ENCODE measurements at regions not wholly inside any gene's neighbourhood (a gene's known extent, or its start where the extent isn't known, plus 50 kb on each side); places are given as distances from the start of the nearest gene placed in this dataset.
"Not testable (repeated sequence)": the region's sequence is repeated elsewhere in the genome, so short reads cannot be mapped to it uniquely, and the experiment has no call there.

DNA sequence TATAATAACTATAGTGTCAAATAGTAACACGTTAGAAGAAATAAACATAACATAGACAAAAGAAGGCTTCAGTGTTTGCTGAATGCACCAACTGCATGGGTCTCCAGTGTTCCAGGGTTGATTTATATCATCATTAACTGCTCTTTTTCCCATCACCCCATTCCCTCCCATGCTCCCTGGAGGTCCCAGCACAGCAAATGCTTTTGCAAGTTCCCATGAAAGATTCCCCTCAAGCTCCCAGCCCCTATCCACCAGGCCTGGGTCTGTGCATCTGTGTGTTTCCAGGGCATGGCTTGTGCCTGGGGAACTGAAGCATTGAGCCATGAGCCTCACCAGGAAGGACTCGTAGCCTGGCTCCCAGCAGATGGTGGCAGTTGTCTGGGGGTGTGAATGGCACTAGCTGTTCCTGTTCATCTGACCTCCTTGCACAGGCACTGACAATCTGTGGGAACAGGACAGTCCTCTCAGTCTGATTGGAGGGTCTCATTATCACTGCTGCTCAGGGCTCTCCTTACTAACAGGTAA is 164.6 kb upstream of the RMP24 start:
- no peak for DNase-seq (ENCODE audit: low read depth)
- no peak for TF ChIP-seq CTCF (conservative IDR thresholded peaks at IDR 0.05; ENCODE audit: low read depth, low read length)
- no peak overlapping the region for H3K4me3 ChIP-seq (ENCODE audit: low read depth, low read length)

DNA sequence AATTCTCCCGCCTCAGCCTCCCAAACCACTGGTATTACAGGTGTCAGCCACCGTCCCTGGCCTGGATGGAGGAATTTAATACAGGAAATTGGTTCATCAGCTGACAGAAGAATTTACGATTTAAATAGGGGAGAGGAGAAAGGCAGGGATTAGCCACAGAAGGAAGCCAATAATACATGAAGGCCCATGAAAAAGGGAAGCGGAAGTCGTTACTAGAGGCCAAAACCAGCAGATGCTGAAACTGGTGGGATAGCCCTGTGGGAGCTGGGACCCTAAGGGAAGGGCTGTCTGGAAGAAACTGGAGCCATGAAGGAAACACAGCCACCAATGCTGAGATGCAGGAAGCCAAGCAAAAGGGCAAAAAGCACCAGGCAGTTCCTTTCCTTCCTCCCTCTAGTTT is 163.7 kb upstream of the RMP24 start:
- no peak for TF ChIP-seq CTCF (conservative IDR thresholded peaks at IDR 0.05; ENCODE audit: low read depth, low read length)
- H3K4me3 ChIP-seq (ENCODE audit: low read depth, low read length), result no peak overlapping the region
- DNase-seq (ENCODE audit: low read depth), result no peak

- no peak for DNase-seq (ENCODE audit: low read depth)
- TF ChIP-seq CTCF (conservative IDR thresholded peaks at IDR 0.05; ENCODE audit: low read depth, low read length), result no peak
- H3K4me3 ChIP-seq (ENCODE audit: low read depth, low read length), result no peak overlapping the region
These were observed 162.0 kb upstream of the RMP24 start for GRCh38 chr18:35810520-35810919.

DNA sequence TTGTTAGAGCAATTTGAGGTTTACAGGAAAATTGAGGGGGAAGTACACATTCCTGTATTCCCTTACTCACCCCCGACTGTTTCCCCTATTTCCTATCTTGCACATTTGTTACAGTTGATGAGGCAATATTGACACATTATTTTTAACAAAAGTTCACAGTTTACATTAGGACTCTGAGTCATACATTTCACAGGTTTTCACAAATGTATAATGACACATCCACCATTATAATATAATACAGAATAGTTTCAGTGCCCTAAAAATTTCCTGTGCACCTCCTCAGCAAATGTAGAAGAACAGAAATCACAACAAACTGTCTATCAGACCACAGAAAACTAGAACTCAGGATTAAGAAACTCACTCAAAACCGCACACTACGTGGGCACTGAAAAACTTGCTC is 160.6 kb upstream of the RMP24 start:
- no peak for DNase-seq (ENCODE audit: low read depth)
- TF ChIP-seq CTCF (conservative IDR thresholded peaks at IDR 0.05; ENCODE audit: low read depth, low read length), result no peak
- H3K4me3 ChIP-seq (ENCODE audit: low read depth, low read length), result no peak overlapping the region

DNA sequence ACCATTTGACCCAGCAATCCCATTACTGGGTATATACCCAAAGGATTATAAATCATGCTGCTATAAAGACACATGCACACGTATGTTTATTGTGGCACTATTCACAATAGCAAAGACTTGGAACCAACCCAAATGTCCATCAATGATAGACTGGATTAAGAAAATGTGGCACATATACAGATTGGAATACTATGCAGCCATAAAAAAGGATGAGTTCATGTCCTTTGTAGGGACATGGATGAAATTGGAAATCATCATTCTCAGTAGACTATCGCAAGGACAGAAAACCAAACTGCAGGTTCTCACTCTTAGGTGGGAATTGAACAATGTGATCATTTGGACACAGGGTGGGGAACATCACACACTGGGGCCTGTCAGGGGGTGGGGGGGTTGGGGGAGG is 157.5 kb upstream of the RMP24 start:
- not testable (repeated sequence) for H3K4me3 ChIP-seq (ENCODE audit: low read depth, low read length)

DNA sequence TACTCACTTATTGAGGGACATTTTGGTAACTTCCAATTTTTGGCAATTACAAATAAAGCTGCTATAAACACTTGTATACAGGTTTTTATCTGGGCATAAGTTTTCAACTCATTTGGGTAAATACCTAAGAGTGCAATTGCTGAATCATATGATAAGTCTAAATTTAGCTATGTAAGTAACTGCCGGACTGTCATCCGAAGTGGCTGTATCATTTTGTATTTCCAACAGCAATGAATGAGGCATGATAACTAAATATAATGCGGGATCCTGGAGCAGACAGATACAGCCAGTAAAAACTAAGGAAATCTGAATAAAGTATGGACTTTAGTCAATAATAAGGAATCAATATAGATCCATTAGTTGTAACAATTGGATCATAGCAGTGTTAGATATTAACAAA is 156.5 kb upstream of the RMP24 start:
- no peak for TF ChIP-seq CTCF (conservative IDR thresholded peaks at IDR 0.05; ENCODE audit: low read depth, low read length)
- DNase-seq (ENCODE audit: low read depth), result no peak

More for the DNA sequence above, 157.5 kb upstream of the RMP24 start:
- not testable (repeated sequence) for DNase-seq (ENCODE audit: low read depth)

GRCh38 chr18:35817604-35818352 is 154.7 kb upstream of the RMP24 start:
- TF ChIP-seq CTCF (conservative IDR thresholded peaks at IDR 0.05; ENCODE audit: low read depth, low read length), result no peak
- H3K4me3 ChIP-seq (ENCODE audit: low read depth, low read length), result no peak overlapping the region
- no peak for DNase-seq (ENCODE audit: low read depth)

More for the DNA sequence above, 156.5 kb upstream of the RMP24 start:
- H3K4me3 ChIP-seq (ENCODE audit: low read depth, low read length), result no peak overlapping the region

All from choroid plexus epithelial cell (primary cell).